ENCODE measurements at regions not wholly inside any gene's neighbourhood (a gene's known extent, or its start where the extent isn't known, plus 50 kb on each side); places are given as distances from the start of the nearest gene placed in this dataset.

DNA sequence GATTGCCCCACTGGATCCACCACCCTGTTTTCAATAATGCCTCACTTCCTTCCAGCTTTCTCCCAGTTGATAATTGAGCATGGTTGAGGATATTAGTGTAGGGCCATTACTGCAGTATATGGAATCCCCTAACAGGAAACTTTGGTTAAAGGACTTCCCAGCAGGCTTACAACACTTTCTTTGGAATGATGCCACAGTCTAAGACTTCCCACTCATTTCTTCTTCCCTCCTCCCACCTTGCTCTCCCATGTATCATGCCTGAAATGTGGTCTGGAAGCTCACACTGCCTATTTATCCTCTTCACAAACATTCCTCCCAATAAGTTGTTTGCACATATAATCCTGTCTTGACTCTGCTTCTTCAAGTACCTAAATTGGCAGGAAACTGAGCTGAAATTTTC lies 863.3 kb downstream of the CENPC start:
- Histone ChIP-seq H3K9me3 (ENCODE audit: low read depth, low read length, poor library complexity, severe bottlenecking) (no peaks in the 10 kb centered on the region), H3K4me1 (ENCODE audit: insufficient read depth, low read length, poor library complexity, severe bottlenecking) (no peaks in the 10 kb centered on the region), H3K27me3 (replicated peaks; ENCODE audit: insufficient read depth, low read depth, low read length, poor library complexity) (no peaks in the 10 kb centered on the region), H3K36me3 (ENCODE audit: insufficient read depth, low read length, poor library complexity, severe bottlenecking) (no peaks in the 10 kb centered on the region), H3K4me3 (ENCODE audit: low read depth, low read length, poor library complexity, severe bottlenecking) (no peak overlapping the region), H3K27ac (ENCODE audit: low read depth, low read length, poor library complexity, severe bottlenecking) (no peak overlapping the region)
- intact Hi-C loops (cut with micrococcal nuclease; ENCODE audit: unreplicated experiment) = loop anchor here (10.0 kb wide), 1 partner anchor 507 kb away; no protein-coding TSS in a partner anchor
- CTCF ChIA-PET = no interaction called here
- BruUV-seq (replicated peaks) = no TSS peak
- DNase-seq (ENCODE audit: low spot score) = peak; percentile 48
- POLR2A ChIA-PET (ENCODE audit: low non-redundant PET) = no interaction called here
- TF ChIP-seq, protein P1, sequence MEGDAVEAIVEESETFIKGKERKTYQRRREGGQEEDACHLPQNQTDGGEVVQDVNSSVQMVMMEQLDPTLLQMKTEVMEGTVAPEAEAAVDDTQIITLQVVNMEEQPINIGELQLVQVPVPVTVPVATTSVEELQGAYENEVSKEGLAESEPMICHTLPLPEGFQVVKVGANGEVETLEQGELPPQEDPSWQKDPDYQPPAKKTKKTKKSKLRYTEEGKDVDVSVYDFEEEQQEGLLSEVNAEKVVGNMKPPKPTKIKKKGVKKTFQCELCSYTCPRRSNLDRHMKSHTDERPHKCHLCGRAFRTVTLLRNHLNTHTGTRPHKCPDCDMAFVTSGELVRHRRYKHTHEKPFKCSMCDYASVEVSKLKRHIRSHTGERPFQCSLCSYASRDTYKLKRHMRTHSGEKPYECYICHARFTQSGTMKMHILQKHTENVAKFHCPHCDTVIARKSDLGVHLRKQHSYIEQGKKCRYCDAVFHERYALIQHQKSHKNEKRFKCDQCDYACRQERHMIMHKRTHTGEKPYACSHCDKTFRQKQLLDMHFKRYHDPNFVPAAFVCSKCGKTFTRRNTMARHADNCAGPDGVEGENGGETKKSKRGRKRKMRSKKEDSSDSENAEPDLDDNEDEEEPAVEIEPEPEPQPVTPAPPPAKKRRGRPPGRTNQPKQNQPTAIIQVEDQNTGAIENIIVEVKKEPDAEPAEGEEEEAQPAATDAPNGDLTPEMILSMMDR (conservative IDR thresholded peaks at IDR 0.05; ENCODE audit: low read depth, low read length) = no peak
- TF ChIP-seq EZH2 (IDR thresholded peaks at IDR 0.05; ENCODE audit: borderline replicate concordance, low read depth, low read length, poor library complexity, severe bottlenecking) = no peak

DNA sequence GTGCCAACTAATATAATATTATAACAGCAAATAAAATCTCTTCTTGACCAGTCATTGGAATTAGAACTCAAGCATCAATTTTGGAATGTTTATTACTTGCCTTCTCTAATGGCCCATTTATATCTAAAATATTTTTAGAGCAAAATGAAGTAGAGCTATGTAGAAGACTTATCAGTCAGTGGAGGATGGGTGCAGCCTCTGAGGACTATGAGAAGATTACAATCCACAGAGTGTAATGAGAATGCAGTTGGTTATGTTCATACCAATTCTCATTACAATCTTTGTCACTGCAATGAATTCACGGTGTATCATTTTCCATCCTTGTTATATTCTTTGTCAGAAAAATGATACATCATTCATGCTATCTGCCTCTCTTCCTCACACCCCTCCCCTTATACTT lies 878.1 kb downstream of the CENPC start:
- Histone ChIP-seq H3K4me1 (ENCODE audit: insufficient read depth, low read length, poor library complexity, severe bottlenecking) (no peaks in the 10 kb centered on the region), H3K36me3 (ENCODE audit: insufficient read depth, low read length, poor library complexity, severe bottlenecking) (no peaks in the 10 kb centered on the region), H3K9me3 (ENCODE audit: low read depth, low read length, poor library complexity, severe bottlenecking) (no peaks in the 10 kb centered on the region), H3K27me3 (replicated peaks; ENCODE audit: insufficient read depth, low read depth, low read length, poor library complexity) (no peaks in the 10 kb centered on the region), H3K4me3 (ENCODE audit: low read depth, low read length, poor library complexity, severe bottlenecking) (no peak overlapping the region), H3K27ac (ENCODE audit: low read depth, low read length, poor library complexity, severe bottlenecking) (no peak overlapping the region)
- intact Hi-C loops (cut with micrococcal nuclease; ENCODE audit: unreplicated experiment) = no loop called here
- BruUV-seq (replicated peaks) = no TSS peak
- POLR2A ChIA-PET (ENCODE audit: low non-redundant PET) = no interaction called here
- DNase-seq (ENCODE audit: low spot score) = no peak
- no peak for TF ChIP-seq EZH2 (IDR thresholded peaks at IDR 0.05; ENCODE audit: borderline replicate concordance, low read depth, low read length, poor library complexity, severe bottlenecking)
- TF ChIP-seq, protein P1 (conservative IDR thresholded peaks at IDR 0.05; ENCODE audit: low read depth, low read length) = no peak
- CTCF ChIA-PET = no interaction called here

DNA sequence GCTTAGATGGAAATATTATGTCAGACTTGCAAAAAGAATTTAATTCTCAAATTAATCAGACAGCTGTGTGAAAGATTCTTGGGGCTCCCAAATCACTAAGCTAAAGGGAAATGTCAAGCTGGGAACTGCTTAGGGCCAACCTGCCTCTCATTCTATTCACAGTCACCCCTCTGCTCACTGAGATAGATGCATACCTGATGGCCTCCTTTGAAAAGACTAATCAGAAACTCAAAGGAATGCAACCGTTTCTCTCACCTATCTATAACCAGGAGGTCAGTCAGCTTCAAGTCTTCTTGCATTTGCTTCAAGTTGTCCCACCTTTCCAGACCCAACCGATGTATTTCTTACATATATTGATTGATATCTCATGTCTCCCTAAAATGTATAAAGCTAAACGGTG lies 882.7 kb downstream of the CENPC start:
- Histone ChIP-seq H3K4me3 (ENCODE audit: low read depth, low read length, poor library complexity, severe bottlenecking) (no peak overlapping the region), H3K9me3 (ENCODE audit: low read depth, low read length, poor library complexity, severe bottlenecking) (no peaks in the 10 kb centered on the region), H3K4me1 (ENCODE audit: insufficient read depth, low read length, poor library complexity, severe bottlenecking) (no peaks in the 10 kb centered on the region), H3K27ac (ENCODE audit: low read depth, low read length, poor library complexity, severe bottlenecking) (no peak overlapping the region), H3K36me3 (ENCODE audit: insufficient read depth, low read length, poor library complexity, severe bottlenecking) (no peaks in the 10 kb centered on the region), H3K27me3 (replicated peaks; ENCODE audit: insufficient read depth, low read depth, low read length, poor library complexity) (no peaks in the 10 kb centered on the region)
- ChIA-PET CTCF (no interaction called here), POLR2A (ENCODE audit: low non-redundant PET) (no interaction called here)
- intact Hi-C loops (cut with micrococcal nuclease; ENCODE audit: unreplicated experiment) = no loop called here
- DNase-seq (ENCODE audit: low spot score) = no peak
- BruUV-seq (replicated peaks) = no TSS peak
- no peak for TF ChIP-seq EZH2 (IDR thresholded peaks at IDR 0.05; ENCODE audit: borderline replicate concordance, low read depth, low read length, poor library complexity, severe bottlenecking)
- TF ChIP-seq, protein P1 (conservative IDR thresholded peaks at IDR 0.05; ENCODE audit: low read depth, low read length) = no peak
